Keratinocyte (primary cell): ENCODE measurements at regions not wholly inside any gene's neighbourhood (a gene's known extent, or its start where the extent isn't known, plus 50 kb on each side); places are given as distances from the start of the nearest gene placed in this dataset.
A peak's percentile ranks its signal among the peaks of the same experiment; 100 is the strongest.
"Not testable (repeated sequence)": the region's sequence is repeated elsewhere in the genome, so short reads cannot be mapped to it uniquely, and the experiment has no call there.

Source experiments
- DNase-seq: peaks from one replicate; pipeline ENCODE4 v3.0.0-alpha.2; 2011; ENCODE audit warnings: low read depth, missing footprints, low spot score
- FAIRE-seq: peaks from 2 replicates; lab custom pipeline; 2011; peaks lifted over from hg19 to GRCh38; lab: Jason Lieb, UNC
- H2AFZ ChIP-seq: 2 replicates; pipeline ENCODE4 v1.6.0; 2012; ENCODE audit warnings: low read length, control low read depth, inconsistent platforms; ENCODE audit not compliant: control insufficient read depth
- H3K27ac ChIP-seq: 2 replicates; pipeline ENCODE4 v1.5.1; 2011; ENCODE audit warnings: low read length; ENCODE audit not compliant: control insufficient read depth, insufficient read depth
- H3K27me3 ChIP-seq: 3 replicates; pipeline ENCODE4 v1.6.0; 2011; ENCODE audit warnings: low read length; ENCODE audit not compliant: control insufficient read depth, insufficient read depth; ENCODE audit errors: extremely low read depth
- H3K36me3 ChIP-seq, 2 experiments: 2 replicates in 1 of 2; 3 replicates in 1 of 2; pipeline ENCODE4 v1.5.1; 2011; ENCODE audit warnings: low read length in 2 of 2, mild to moderate bottlenecking in 1 of 2; ENCODE audit not compliant: control insufficient read depth in 2 of 2, insufficient read depth in 2 of 2; ENCODE audit errors: extremely low read depth in 1 of 2
- H3K4me1 ChIP-seq: 3 replicates; pipeline ENCODE4 v1.5.1; 2011; ENCODE audit warnings: low read length; ENCODE audit not compliant: control insufficient read depth, insufficient read depth; ENCODE audit errors: extremely low read depth
- H3K4me2 ChIP-seq: 3 replicates; pipeline ENCODE4 v1.6.0; 2011; ENCODE audit warnings: low read depth, low read length; ENCODE audit not compliant: control insufficient read depth, insufficient read depth; ENCODE audit errors: extremely low read depth
- H3K4me3 ChIP-seq, 3 experiments: fragments of 200-600 bp in 1 of 3; sonication (generic) in 1 of 3; 2 replicates in 2 of 3; 3 replicates in 1 of 3; pipeline ENCODE4 v1.5.1; 2011 to 2016; ENCODE audit warnings: low read length in 3 of 3, mild to moderate bottlenecking in 3 of 3, control low read depth in 2 of 3, inconsistent platforms in 1 of 3, low read depth in 1 of 3, mixed read lengths in 1 of 3, mixed run types in 1 of 3, moderate library complexity in 1 of 3; ENCODE audit not compliant: control insufficient read depth in 2 of 3, insufficient read depth in 2 of 3; ENCODE audit errors: extremely low read depth in 1 of 3
- H3K79me2 ChIP-seq: 2 replicates; pipeline ENCODE4 v1.6.0; 2012; ENCODE audit warnings: low read length; ENCODE audit not compliant: control insufficient read depth, insufficient read depth
- H3K9ac ChIP-seq: 3 replicates; pipeline ENCODE4 v1.6.0; 2011; ENCODE audit warnings: low read length; ENCODE audit not compliant: control insufficient read depth, insufficient read depth; ENCODE audit errors: extremely low read depth
- H3K9me1 ChIP-seq: 3 replicates; pipeline ENCODE4 v1.6.0; 2011; ENCODE audit warnings: low read length; ENCODE audit not compliant: control insufficient read depth, insufficient read depth; ENCODE audit errors: extremely low read depth
- H3K9me3 ChIP-seq: 2 replicates; pipeline ENCODE4 v1.5.1; 2012; ENCODE audit warnings: low read depth, low read length; ENCODE audit not compliant: control insufficient read depth
- H4K20me1 ChIP-seq: 3 replicates; pipeline ENCODE4 v1.6.0; 2011; ENCODE audit warnings: low read length; ENCODE audit not compliant: control insufficient read depth, insufficient read depth; ENCODE audit errors: extremely low read depth
- EZH2 ChIP-seq: IDR thresholded peaks from one replicate; pipeline ENCODE4 v1.6.1; 2012; ENCODE audit warnings: inconsistent platforms, mild to moderate bottlenecking, low read length, moderate library complexity
- dilution Hi-C: fragments of 300-500 bp; cut with MboI; formaldehyde crosslinking; loops from one replicate; pipeline ENCODE4 v1.7.0; 2020; ENCODE audit warnings: low sequenced_read_pairs; ENCODE audit not compliant: extremely low pct_ligation_motif_present
- TF ChIP-seq, protein P1 (sequence below), 3 experiments: IDR thresholded peaks in 1 of 3; conservative IDR thresholded peaks in 1 of 3; optimal IDR thresholded peaks in 1 of 3; 2 replicates in 2 of 3; 3 replicates in 1 of 3; pipeline versions ENCODE3 to v1.5.1; 2011; ENCODE audit warnings: low read length in 3 of 3, mild to moderate bottlenecking in 3 of 3, moderate library complexity in 2 of 3, control low read depth in 1 of 3, inconsistent platforms in 1 of 3; ENCODE audit not compliant: insufficient read depth in 2 of 3; ENCODE audit errors: extremely low read depth in 1 of 3

DNA sequence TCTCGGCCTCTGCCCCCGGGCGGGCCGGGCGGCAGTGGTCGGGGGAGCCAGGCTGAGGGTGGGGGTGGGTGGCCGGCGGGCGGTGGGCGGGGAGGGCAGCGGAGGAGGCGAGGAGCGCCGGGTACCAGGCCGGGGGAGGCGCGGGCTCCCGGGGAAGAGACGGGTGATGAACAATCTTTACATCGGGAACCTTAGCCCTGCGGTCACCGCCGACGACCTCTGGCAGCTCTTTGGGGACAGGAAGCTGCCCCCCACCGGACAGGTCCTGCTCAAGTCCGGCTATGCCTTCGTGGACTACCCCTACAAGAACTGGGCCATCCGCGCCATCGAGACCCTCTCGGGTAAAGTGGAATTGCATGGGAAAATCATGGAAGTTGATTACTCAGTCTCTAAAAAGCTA is 112.5 kb downstream of the NBPF12 start:
- no peaks in the 10 kb centered on the region for H3K79me2 ChIP-seq
- H3K36me3 ChIP-seq = no peaks in the 10 kb centered on the region
- no peak overlapping the region for H3K27ac ChIP-seq
- no peak for DNase-seq
- no peak overlapping the region for H3K4me2 ChIP-seq
- H3K9me1 ChIP-seq = no peaks in the 10 kb centered on the region
- no peaks in the 10 kb centered on the region for H4K20me1 ChIP-seq
- H3K4me3 ChIP-seq = no peak overlapping the region
- no peak for TF ChIP-seq EZH2
- TF ChIP-seq, protein P1, sequence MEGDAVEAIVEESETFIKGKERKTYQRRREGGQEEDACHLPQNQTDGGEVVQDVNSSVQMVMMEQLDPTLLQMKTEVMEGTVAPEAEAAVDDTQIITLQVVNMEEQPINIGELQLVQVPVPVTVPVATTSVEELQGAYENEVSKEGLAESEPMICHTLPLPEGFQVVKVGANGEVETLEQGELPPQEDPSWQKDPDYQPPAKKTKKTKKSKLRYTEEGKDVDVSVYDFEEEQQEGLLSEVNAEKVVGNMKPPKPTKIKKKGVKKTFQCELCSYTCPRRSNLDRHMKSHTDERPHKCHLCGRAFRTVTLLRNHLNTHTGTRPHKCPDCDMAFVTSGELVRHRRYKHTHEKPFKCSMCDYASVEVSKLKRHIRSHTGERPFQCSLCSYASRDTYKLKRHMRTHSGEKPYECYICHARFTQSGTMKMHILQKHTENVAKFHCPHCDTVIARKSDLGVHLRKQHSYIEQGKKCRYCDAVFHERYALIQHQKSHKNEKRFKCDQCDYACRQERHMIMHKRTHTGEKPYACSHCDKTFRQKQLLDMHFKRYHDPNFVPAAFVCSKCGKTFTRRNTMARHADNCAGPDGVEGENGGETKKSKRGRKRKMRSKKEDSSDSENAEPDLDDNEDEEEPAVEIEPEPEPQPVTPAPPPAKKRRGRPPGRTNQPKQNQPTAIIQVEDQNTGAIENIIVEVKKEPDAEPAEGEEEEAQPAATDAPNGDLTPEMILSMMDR (optimal IDR thresholded peaks at IDR 0.05 in 1 of 3, IDR thresholded peaks at IDR 0.05 in 1 of 3, conservative IDR thresholded peaks at IDR 0.05 in 1 of 3; ENCODE audit: extremely low read depth in 1 of 3, insufficient read depth in 2 of 3, low read length in 3 of 3) = no peak
- no peak for FAIRE-seq
- H2AFZ ChIP-seq = no peak overlapping the region
- peaks cover 12% of the 10 kb centered on the region for H3K4me1 ChIP-seq
- no peak overlapping the region for H3K9ac ChIP-seq
- H3K27me3 ChIP-seq = no peaks in the 10 kb centered on the region
- H3K9me3 ChIP-seq = no peaks in the 10 kb centered on the region
- dilution Hi-C loops = no loop called here

DNA sequence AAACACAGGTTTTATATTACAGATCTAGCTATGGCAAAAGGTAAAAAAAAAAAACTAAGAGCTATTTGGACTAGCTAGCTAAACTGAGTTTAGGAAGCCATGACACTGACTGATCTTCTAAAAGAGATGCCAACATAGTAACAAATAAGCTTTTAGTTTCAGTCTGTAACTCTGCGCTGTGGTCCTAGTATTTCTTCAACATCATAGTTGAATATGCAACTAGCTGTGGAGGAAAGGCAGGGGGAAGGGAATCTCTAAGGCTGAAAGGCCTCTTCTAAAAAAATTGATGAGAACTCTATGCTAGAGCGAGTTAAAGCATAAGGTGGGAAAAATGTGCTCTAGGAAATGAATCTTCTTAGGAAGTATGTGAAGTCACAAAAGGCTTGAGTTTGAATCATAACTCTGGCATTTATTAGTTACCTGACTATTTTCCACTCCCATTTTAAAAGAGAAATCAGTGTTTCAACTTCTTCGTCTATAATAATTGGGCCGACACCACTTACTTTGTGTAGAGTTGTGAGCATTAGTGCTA is 108.8 kb downstream of the NBPF12 start:
- H3K36me3 ChIP-seq, H3K9ac ChIP-seq, H3K4me3 ChIP-seq, DNase-seq, H3K79me2 ChIP-seq, dilution Hi-C loops, H3K27me3 ChIP-seq, H3K9me3 ChIP-seq, H3K9me1 ChIP-seq, H4K20me1 ChIP-seq: not testable (repeated sequence)
- Histone ChIP-seq H3K4me1 (peaks cover 12% of the 10 kb centered on the region), H2AFZ (peak overlapping the region; percentile 53), H3K4me2 (peak overlapping the region; percentile 16), H3K27ac (peak overlapping the region; percentile 31)
- FAIRE-seq = peak; percentile 100
